CD4-positive, alpha-beta memory T cell (primary cell): ENCODE measurements at regions not wholly inside any gene's neighbourhood (a gene's known extent, or its start where the extent isn't known, plus 50 kb on each side); places are given as distances from the start of the nearest gene placed in this dataset.

Experiments
- CTCF ChIA-PET: fragments of 350-600 bp; sonication (Branson Sonifier 250); formaldehyde crosslinking; loops from one replicate; lab custom pipeline; 2021; ENCODE audit warnings: inconsistent platforms; ENCODE audit not compliant: partially characterized antibody; lab: Charles Lee
- POLR2A ChIA-PET: fragments of 350-600 bp; sonication (Branson Sonifier 250); formaldehyde crosslinking; loops from one replicate; lab custom pipeline; 2021; ENCODE audit not compliant: partially characterized antibody; lab: Charles Lee
- DNase-seq, 5 donors: peaks; one replicate each; pipeline versions ENCODE4 v3.0.0 to v3.0.0-alpha.2; 2020 to 2022; ENCODE audit warnings: mixed read lengths in 1 of 5
- H3K27ac ChIP-seq: one replicate; pipeline ENCODE4 v1.7.0; 2013; ENCODE audit warnings: low read depth, low read length
- H3K27me3 ChIP-seq: 2 replicates; pipeline ENCODE4 v1.7.0; 2013; ENCODE audit warnings: mild to moderate bottlenecking, low read length, moderate library complexity; ENCODE audit not compliant: insufficient read depth
- H3K36me3 ChIP-seq: 2 replicates; pipeline ENCODE4 v1.7.0; 2013; ENCODE audit warnings: mild to moderate bottlenecking, low read length, moderate library complexity; ENCODE audit not compliant: insufficient read depth
- H3K4me1 ChIP-seq: 2 replicates; pipeline ENCODE4 v1.7.0; 2013; ENCODE audit warnings: mild to moderate bottlenecking, low read length, moderate library complexity; ENCODE audit not compliant: insufficient read depth
- H3K4me3 ChIP-seq, 2 donors: one replicate each; pipeline ENCODE4 v1.7.0; 2013; ENCODE audit warnings: low read length in 2 of 2, mild to moderate bottlenecking in 1 of 2
- H3K9me3 ChIP-seq, 2 donors: one replicate each; pipeline ENCODE4 v1.7.0; 2013; ENCODE audit warnings: low read length in 2 of 2, control low read depth in 1 of 2; ENCODE audit not compliant: control insufficient read depth in 1 of 2
- H3K27ac Mint-ChIP-seq, 7 donors: one replicate each; pipeline ENCODE4 v1.8.0; 2020 to 2021; ENCODE audit warnings: mixed read lengths in 7 of 7, mild to moderate bottlenecking in 6 of 7, inconsistent platforms in 3 of 7, moderate library complexity in 3 of 7
- H3K27me3 Mint-ChIP-seq, 2 donors: one replicate each; pipeline ENCODE4 v1.8.0; 2020 to 2021; ENCODE audit warnings: mixed read lengths in 2 of 2
- H3K36me3 Mint-ChIP-seq, 2 donors: one replicate each; pipeline ENCODE4 v1.8.0; 2020 to 2021; ENCODE audit warnings: mixed read lengths in 2 of 2, inconsistent platforms in 1 of 2, mild to moderate bottlenecking in 1 of 2
- H3K4me1 Mint-ChIP-seq, 4 donors: one replicate each; pipeline ENCODE4 v1.8.0; 2020 to 2021; ENCODE audit warnings: mixed read lengths in 4 of 4, mild to moderate bottlenecking in 1 of 4
- H3K4me3 Mint-ChIP-seq, 8 donors: one replicate each; pipeline ENCODE4 v1.8.0; 2020 to 2021; ENCODE audit warnings: mixed read lengths in 8 of 8, mild to moderate bottlenecking in 7 of 8, moderate library complexity in 6 of 8, inconsistent platforms in 3 of 8
- H3K9me3 Mint-ChIP-seq, 8 donors: one replicate each; pipeline ENCODE4 v1.8.0; 2020 to 2021; ENCODE audit warnings: mixed read lengths in 8 of 8, mild to moderate bottlenecking in 5 of 8, inconsistent platforms in 3 of 8, moderate library complexity in 1 of 8
- intact Hi-C: fragments of 100-400 bp; cut with micrococcal nuclease; formaldehyde crosslinking; loops from one replicate; pipeline ENCODE4 v1.15.1; 2023

GRCh38 chr7:98724591-98724990, 107.5 kb downstream of the NPTX2 start:
- H3K27ac Mint-ChIP-seq = no peak overlapping the region
- no peak for DNase-seq
- no peak overlapping the region for H3K4me3 Mint-ChIP-seq
- POLR2A ChIA-PET = no interaction called here
- H3K27me3 Mint-ChIP-seq = peaks cover 2 to 6% of the 10 kb centered on the region in 2 donors
- no peaks in the 10 kb centered on the region for H3K4me1 Mint-ChIP-seq
- H3K9me3 Mint-ChIP-seq = no peaks in the 10 kb centered on the region
- Histone ChIP-seq H3K27ac (no peak overlapping the region), H3K9me3 (no peaks in the 10 kb centered on the region), H3K4me1 (no peaks in the 10 kb centered on the region), H3K27me3 (no peaks in the 10 kb centered on the region), H3K36me3 (no peaks in the 10 kb centered on the region), H3K4me3 (no peak overlapping the region)
- CTCF ChIA-PET = no interaction called here
- intact Hi-C loops = no loop called here
- H3K36me3 Mint-ChIP-seq = no peaks in the 10 kb centered on the region

- no peaks in the 10 kb centered on the region for H3K4me1 Mint-ChIP-seq
- Histone ChIP-seq H3K36me3 (no peaks in the 10 kb centered on the region), H3K27me3 (no peaks in the 10 kb centered on the region), H3K4me3 (no peak overlapping the region), H3K9me3 (no peaks in the 10 kb centered on the region), H3K27ac (no peak overlapping the region), H3K4me1 (no peaks in the 10 kb centered on the region)
- H3K36me3 Mint-ChIP-seq = no peaks in the 10 kb centered on the region
- CTCF ChIA-PET = no interaction called here
- peaks cover 8 to 10% of the 10 kb centered on the region in 2 donors for H3K27me3 Mint-ChIP-seq
- intact Hi-C loops = no loop called here
- H3K4me3 Mint-ChIP-seq = no peak overlapping the region
- POLR2A ChIA-PET = no interaction called here
- peaks cover 0 to 3% (median 0%) of the 10 kb centered on the region in 8 donors for H3K9me3 Mint-ChIP-seq
- peak overlapping the region in 1 of 7 donors; percentile 11 for H3K27ac Mint-ChIP-seq
- DNase-seq = no peak
Observed at GRCh38 chr7:98727146-98727709, 110.1 kb downstream of the NPTX2 start.

GRCh38 chr7:98728555-98728954, 111.5 kb downstream of the NPTX2 start:
- Histone ChIP-seq H3K4me1 (no peaks in the 10 kb centered on the region), H3K36me3 (no peaks in the 10 kb centered on the region), H3K27me3 (no peaks in the 10 kb centered on the region), H3K4me3 (no peak overlapping the region), H3K9me3 (no peaks in the 10 kb centered on the region), H3K27ac (no peak overlapping the region)
- Mint-ChIP-seq H3K27ac (no peak overlapping the region), H3K9me3 (peaks cover 0 to 9% (median 2%) of the 10 kb centered on the region in 8 donors), H3K4me1 (no peaks in the 10 kb centered on the region), H3K4me3 (no peak overlapping the region), H3K36me3 (no peaks in the 10 kb centered on the region), H3K27me3 (peaks cover 8 to 10% of the 10 kb centered on the region in 2 donors)
- ChIA-PET CTCF (no interaction called here), POLR2A (no interaction called here)
- no peak for DNase-seq
- intact Hi-C loops = no loop called here

GRCh38 chr7:98729121-98729520, 112.0 kb downstream of the NPTX2 start:
- intact Hi-C loops = no loop called here
- ChIA-PET CTCF (no interaction called here), POLR2A (no interaction called here)
- no peak overlapping the region for H3K4me3 Mint-ChIP-seq
- no peaks in the 10 kb centered on the region for H3K36me3 Mint-ChIP-seq
- no peak overlapping the region for H3K4me3 ChIP-seq
- H3K9me3 Mint-ChIP-seq = peaks cover 0 to 9% (median 3%) of the 10 kb centered on the region in 8 donors
- H3K9me3 ChIP-seq = no peaks in the 10 kb centered on the region
- no peak overlapping the region for H3K27ac Mint-ChIP-seq
- H3K36me3 ChIP-seq = no peaks in the 10 kb centered on the region
- H3K27ac ChIP-seq = no peak overlapping the region
- peaks cover 8 to 10% of the 10 kb centered on the region in 2 donors for H3K27me3 Mint-ChIP-seq
- H3K27me3 ChIP-seq = no peaks in the 10 kb centered on the region
- H3K4me1 Mint-ChIP-seq = no peaks in the 10 kb centered on the region
- no peaks in the 10 kb centered on the region for H3K4me1 ChIP-seq
- DNase-seq = no peak

- DNase-seq = no peak
- peaks cover 0 to 9% (median 4%) of the 10 kb centered on the region in 8 donors for H3K9me3 Mint-ChIP-seq
- H3K9me3 ChIP-seq = no peaks in the 10 kb centered on the region
- H3K27me3 ChIP-seq = no peaks in the 10 kb centered on the region
- no peak overlapping the region for H3K27ac Mint-ChIP-seq
- no peak overlapping the region for H3K4me3 Mint-ChIP-seq
- H3K4me3 ChIP-seq = no peak overlapping the region
- no peaks in the 10 kb centered on the region for H3K36me3 ChIP-seq
- no peak overlapping the region for H3K27ac ChIP-seq
- peaks cover 6 to 8% of the 10 kb centered on the region in 2 donors for H3K27me3 Mint-ChIP-seq
- no peaks in the 10 kb centered on the region for H3K4me1 Mint-ChIP-seq
- no peaks in the 10 kb centered on the region for H3K4me1 ChIP-seq
- intact Hi-C loops = no loop called here
- ChIA-PET POLR2A (no interaction called here), CTCF (interaction anchor here (2.7 kb wide), 1 partner anchor 15 kb away, joined by 11 read pairs; no protein-coding TSS in a partner anchor)
- H3K36me3 Mint-ChIP-seq = no peaks in the 10 kb centered on the region
Observed at GRCh38 chr7:98730326-98730725, 113.2 kb downstream of the NPTX2 start.

GRCh38 chr7:98731651-98732050, 114.6 kb downstream of the NPTX2 start:
- Mint-ChIP-seq H3K27me3 (peaks cover 4 to 7% of the 10 kb centered on the region in 2 donors), H3K9me3 (peaks cover 0 to 9% (median 4%) of the 10 kb centered on the region in 8 donors), H3K27ac (no peak overlapping the region), H3K4me1 (no peaks in the 10 kb centered on the region), H3K4me3 (no peak overlapping the region), H3K36me3 (no peaks in the 10 kb centered on the region)
- CTCF ChIA-PET = interaction anchor here (0.6 to 2.7 kb wide), 2 partner anchors 14 to 980 kb away, joined by 3 to 11 read pairs; no protein-coding TSS in a partner anchor
- POLR2A ChIA-PET = no interaction called here
- no peaks in the 10 kb centered on the region for H3K9me3 ChIP-seq
- no peaks in the 10 kb centered on the region for H3K4me1 ChIP-seq
- H3K4me3 ChIP-seq = no peak overlapping the region
- H3K36me3 ChIP-seq = no peaks in the 10 kb centered on the region
- no peak for DNase-seq
- H3K27me3 ChIP-seq = no peaks in the 10 kb centered on the region
- intact Hi-C loops = no loop called here
- no peak overlapping the region for H3K27ac ChIP-seq

GRCh38 chr7:98733036-98733435, 116.0 kb downstream of the NPTX2 start:
- peaks cover 0 to 9% (median 4%) of the 10 kb centered on the region in 8 donors for H3K9me3 Mint-ChIP-seq
- Histone ChIP-seq H3K4me1 (no peaks in the 10 kb centered on the region), H3K9me3 (no peaks in the 10 kb centered on the region), H3K4me3 (no peak overlapping the region), H3K27ac (no peak overlapping the region), H3K36me3 (no peaks in the 10 kb centered on the region), H3K27me3 (no peaks in the 10 kb centered on the region)
- H3K4me3 Mint-ChIP-seq = no peak overlapping the region
- H3K27ac Mint-ChIP-seq = no peak overlapping the region
- H3K36me3 Mint-ChIP-seq = no peaks in the 10 kb centered on the region
- H3K27me3 Mint-ChIP-seq = peaks cover 4 to 7% of the 10 kb centered on the region in 2 donors
- CTCF ChIA-PET = interaction anchor here (2.7 kb wide), 1 partner anchor 12 kb away, joined by 11 read pairs; no protein-coding TSS in a partner anchor
- peak in 1 of 5 donors; percentile 7 for DNase-seq
- POLR2A ChIA-PET = no interaction called here
- H3K4me1 Mint-ChIP-seq = no peaks in the 10 kb centered on the region
- intact Hi-C loops = no loop called here
